Right hindlimb (tissue), 1 donor: ENCODE measurements at regions not wholly inside any gene's neighbourhood (a gene's known extent, or its start where the extent isn't known, plus 50 kb on each side); places are given as distances from the start of the nearest gene placed in this dataset.
A peak's percentile ranks its signal among the peaks of the same experiment; 100 is the strongest.

Experiments
- DNase-seq: peaks from one replicate; pipeline ENCODE4 v3.0.0-alpha.2; 2018

GRCh38 chr2:121082191-121082590 is 202.8 kb downstream of the TFCP2L1 start:
- no peak for DNase-seq

- no peak for DNase-seq
Measured at GRCh38 chr2:121084130-121084680, 200.8 kb downstream of the TFCP2L1 start.

- no peak for DNase-seq
Measured at GRCh38 chr2:121085801-121086200, 199.2 kb downstream of the TFCP2L1 start.

GRCh38 chr2:121086450-121086849 is 198.6 kb downstream of the TFCP2L1 start:
- no peak for DNase-seq

GRCh38 chr2:121087117-121087516 is 197.9 kb downstream of the TFCP2L1 start:
- no peak for DNase-seq

- DNase-seq = peak; percentile 87
Measured at GRCh38 chr2:121088251-121089165, 196.5 kb downstream of the TFCP2L1 start.

- DNase-seq = no peak
Measured at GRCh38 chr2:121089166-121089510, 195.9 kb downstream of the TFCP2L1 start.

GRCh38 chr2:121090088-121090715 is 194.8 kb downstream of the TFCP2L1 start:
- no peak for DNase-seq

GRCh38 chr2:121092095-121092494 is 192.9 kb downstream of the TFCP2L1 start:
- no peak for DNase-seq

- DNase-seq = no peak
Measured at GRCh38 chr2:121093692-121094091, 191.3 kb downstream of the TFCP2L1 start.

- no peak for DNase-seq
Measured at GRCh38 chr2:121094101-121094500, 190.9 kb downstream of the TFCP2L1 start.

- DNase-seq = no peak
Measured at GRCh38 chr2:121094845-121095244, 190.2 kb downstream of the TFCP2L1 start.

- peak; percentile 61 for DNase-seq
Measured at GRCh38 chr2:121095257-121096080, 189.5 kb downstream of the TFCP2L1 start.

- DNase-seq = no peak
Measured at GRCh38 chr2:121096611-121097010, 188.4 kb downstream of the TFCP2L1 start.

- no peak for DNase-seq
Measured at GRCh38 chr2:121098556-121098955, 186.4 kb downstream of the TFCP2L1 start.

- no peak for DNase-seq
Measured at GRCh38 chr2:121099329-121100290, 185.4 kb downstream of the TFCP2L1 start.

- DNase-seq = no peak
Measured at GRCh38 chr2:121101093-121101715, 183.8 kb downstream of the TFCP2L1 start.

GRCh38 chr2:121102941-121103340 is 182.1 kb downstream of the TFCP2L1 start:
- DNase-seq = no peak

GRCh38 chr2:121103960-121104359 is 181.0 kb downstream of the TFCP2L1 start:
- DNase-seq = no peak

GRCh38 chr2:121104721-121105141 is 180.3 kb downstream of the TFCP2L1 start:
- DNase-seq = peak; percentile 48

- no peak for DNase-seq
Measured at GRCh38 chr2:121110924-121111323, 174.1 kb downstream of the TFCP2L1 start.
